IPS-18c (cell line): ENCODE measurements at regions not wholly inside any gene's neighbourhood (a gene's known extent, or its start where the extent isn't known, plus 50 kb on each side); places are given as distances from the start of the nearest gene placed in this dataset.

Experiments used
- H3K4me3 ChIP-seq: 2 replicates; pipeline ENCODE4 v1.7.0; 2013; ENCODE audit warnings: low read depth, mild to moderate bottlenecking, low read length, moderate library complexity; ENCODE audit not compliant: insufficient read depth
- H3K9me3 ChIP-seq: one replicate; pipeline ENCODE4 v1.6.1; 2013; ENCODE audit warnings: mild to moderate bottlenecking, low read length, moderate library complexity; ENCODE audit not compliant: control insufficient read depth, insufficient read depth

- Histone ChIP-seq H3K4me3 (no peak overlapping the region), H3K9me3 (no peaks in the 10 kb centered on the region)
Observed at GRCh38 chr2:153079315-153079714, 360.9 kb downstream of the ARL6IP6 start.

- Histone ChIP-seq H3K9me3 (no peaks in the 10 kb centered on the region), H3K4me3 (no peak overlapping the region)
Observed at GRCh38 chr2:153077311-153077710, 358.9 kb downstream of the ARL6IP6 start.

- Histone ChIP-seq H3K9me3 (no peaks in the 10 kb centered on the region), H3K4me3 (no peak overlapping the region)
Observed at GRCh38 chr2:153074207-153074606, 355.8 kb downstream of the ARL6IP6 start.

- H3K4me3 ChIP-seq, result no peak overlapping the region
Observed at GRCh38 chr2:153072813-153073212, 354.4 kb downstream of the ARL6IP6 start.

GRCh38 chr2:153072077-153072476 is 353.7 kb downstream of the ARL6IP6 start:
- H3K9me3 ChIP-seq, result no peaks in the 10 kb centered on the region
- no peak overlapping the region for H3K4me3 ChIP-seq

More at GRCh38 chr2:153072813-153073212, 354.4 kb downstream of the ARL6IP6 start:
- no peaks in the 10 kb centered on the region for H3K9me3 ChIP-seq

- no peaks in the 10 kb centered on the region for H3K9me3 ChIP-seq
- H3K4me3 ChIP-seq, result no peak overlapping the region
Observed at GRCh38 chr2:153071090-153071489, 352.7 kb downstream of the ARL6IP6 start.

GRCh38 chr2:153068915-153069314 is 350.5 kb downstream of the ARL6IP6 start:
- H3K4me3 ChIP-seq, result no peak overlapping the region
- no peaks in the 10 kb centered on the region for H3K9me3 ChIP-seq

GRCh38 chr2:153068052-153068451 is 349.6 kb downstream of the ARL6IP6 start:
- no peak overlapping the region for H3K4me3 ChIP-seq
- H3K9me3 ChIP-seq, result no peaks in the 10 kb centered on the region

GRCh38 chr2:153059338-153060052 is 341.1 kb downstream of the ARL6IP6 start:
- H3K9me3 ChIP-seq, result no peaks in the 10 kb centered on the region
- no peak overlapping the region for H3K4me3 ChIP-seq

GRCh38 chr2:153057743-153058142 is 339.3 kb downstream of the ARL6IP6 start:
- H3K9me3 ChIP-seq, result no peaks in the 10 kb centered on the region
- no peak overlapping the region for H3K4me3 ChIP-seq

GRCh38 chr2:153055182-153055581 is 336.8 kb downstream of the ARL6IP6 start:
- H3K4me3 ChIP-seq, result no peak overlapping the region
- H3K9me3 ChIP-seq, result no peaks in the 10 kb centered on the region

- H3K9me3 ChIP-seq, result no peaks in the 10 kb centered on the region
- no peak overlapping the region for H3K4me3 ChIP-seq
Observed at GRCh38 chr2:153052807-153053559, 334.6 kb downstream of the ARL6IP6 start.

- Histone ChIP-seq H3K9me3 (no peaks in the 10 kb centered on the region), H3K4me3 (no peak overlapping the region)
Observed at GRCh38 chr2:153047220-153047619, 328.8 kb downstream of the ARL6IP6 start.

- H3K9me3 ChIP-seq, result no peaks in the 10 kb centered on the region
- no peak overlapping the region for H3K4me3 ChIP-seq
Observed at GRCh38 chr2:153043385-153043784, 325.0 kb downstream of the ARL6IP6 start.

GRCh38 chr2:153028626-153029025 is 310.2 kb downstream of the ARL6IP6 start:
- Histone ChIP-seq H3K4me3 (no peak overlapping the region), H3K9me3 (no peaks in the 10 kb centered on the region)

- Histone ChIP-seq H3K4me3 (no peak overlapping the region), H3K9me3 (no peaks in the 10 kb centered on the region)
Observed at GRCh38 chr2:153027533-153027932, 309.1 kb downstream of the ARL6IP6 start.

GRCh38 chr2:153020201-153020600 is 301.8 kb downstream of the ARL6IP6 start:
- peaks cover 12% of the 10 kb centered on the region for H3K9me3 ChIP-seq
- no peak overlapping the region for H3K4me3 ChIP-seq

GRCh38 chr2:153005071-153005730 is 286.8 kb downstream of the ARL6IP6 start:
- H3K9me3 ChIP-seq, result no peaks in the 10 kb centered on the region
- H3K4me3 ChIP-seq, result no peak overlapping the region
